ENCODE measurements at regions not wholly inside any gene's neighbourhood (a gene's known extent, or its start where the extent isn't known, plus 50 kb on each side); places are given as distances from the start of the nearest gene placed in this dataset.

DNA sequence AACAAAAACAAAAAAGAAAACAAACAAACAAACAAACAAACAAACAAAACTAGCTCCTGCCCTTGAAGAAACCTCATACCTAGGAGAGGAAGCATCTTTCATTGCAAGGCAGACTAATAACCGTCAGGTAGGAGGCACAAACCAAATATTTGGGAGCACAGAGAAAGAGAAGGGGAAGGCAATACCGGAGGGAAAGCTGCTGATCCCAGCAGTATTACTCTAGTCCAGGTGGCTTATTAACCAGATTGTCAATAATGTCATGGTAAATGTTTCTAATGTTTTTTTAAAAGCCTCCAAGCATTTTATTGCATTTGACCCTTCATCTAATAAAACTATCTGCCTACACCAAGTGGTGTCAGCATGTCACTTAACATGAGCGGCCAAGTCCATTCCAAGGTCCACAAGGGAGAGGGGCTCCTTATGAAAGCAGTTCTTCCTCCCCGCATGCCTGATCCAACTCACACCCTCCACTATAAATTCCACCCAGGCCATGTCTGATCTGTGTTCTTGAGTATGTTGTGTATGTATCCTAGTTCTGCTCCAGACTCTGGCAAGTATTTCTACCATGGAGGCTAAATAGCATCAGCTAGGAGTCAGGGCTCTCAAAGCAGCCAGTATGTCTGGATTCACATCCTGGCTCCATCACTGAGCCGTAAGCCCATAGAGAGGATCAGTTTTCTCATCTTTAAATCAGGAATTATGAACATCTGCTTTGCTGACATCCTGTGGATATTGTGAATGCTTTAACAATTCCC, 208.1 kb upstream of the TENM4 start:
- H3K4ac ChIP-seq (ENCODE audit: low read depth, low read length) = no peak overlapping the region
- H3K9me3 ChIP-seq (ENCODE audit: control insufficient read depth, insufficient read depth, low read length) = no peaks in the 10 kb centered on the region
- no peak overlapping the region for H3K18ac ChIP-seq (ENCODE audit: low read depth, low read length)
- H2AK9ac ChIP-seq (replicated peaks; ENCODE audit: low read depth, low read length, poor library complexity) = no peak overlapping the region
- intact Hi-C loops (cut with micrococcal nuclease) = no loop called here
- no peaks in the 10 kb centered on the region for H3K9me1 ChIP-seq (ENCODE audit: insufficient read depth, low read length)
- DNase-seq (no peak), ATAC-seq (ENCODE audit: low read depth) (no peak)
- H2BK120ac ChIP-seq (ENCODE audit: low read depth, low read length) = no peak overlapping the region
- H3K4me3 ChIP-seq (ENCODE audit: insufficient read depth, low read depth, low read length) = no peak overlapping the region
- H3K79me1 ChIP-seq (ENCODE audit: low read depth in 1 of 2, low read length in 2 of 2) = no peaks in the 10 kb centered on the region
- H4K8ac ChIP-seq (ENCODE audit: low read depth in 2 of 2, low read length in 2 of 2) = no peak overlapping the region
- no peak overlapping the region for H2BK5ac ChIP-seq (ENCODE audit: low read depth, low read length, poor library complexity, severe bottlenecking)
- H3K9ac ChIP-seq (ENCODE audit: low read depth, low read length) = no peak overlapping the region
- H3K27me3 ChIP-seq (ENCODE audit: control insufficient read depth, insufficient read depth, low read length) = no peaks in the 10 kb centered on the region
- POLR2A ChIA-PET (ENCODE audit: unreplicated experiment) = no interaction called here
- H3K4me1 ChIP-seq (ENCODE audit: control insufficient read depth, insufficient read depth, low read length) = no peaks in the 10 kb centered on the region
- no peak overlapping the region for H3K14ac ChIP-seq (replicated peaks; ENCODE audit: low read depth, low read length)
- H3K56ac ChIP-seq (ENCODE audit: extremely low read depth, insufficient read depth, low read length) = no peak overlapping the region
- no peaks in the 10 kb centered on the region for H3K36me3 ChIP-seq (ENCODE audit: control insufficient read depth, insufficient read depth, low read length)
- in situ Hi-C loops (cut with MboI; ENCODE audit: low sequenced_read_pairs) = no loop called here
- no peak overlapping the region for H4K5ac ChIP-seq (ENCODE audit: low read depth, low read length)
- H2BK20ac ChIP-seq (ENCODE audit: low read depth, low read length) = no peak overlapping the region
- CTCF ChIA-PET = no interaction called here
- no peaks in the 10 kb centered on the region for H4K20me1 ChIP-seq (ENCODE audit: insufficient read depth, low read length)
- no peak overlapping the region for H2AFZ ChIP-seq (replicated peaks; ENCODE audit: low read length, poor library complexity)
- H3K27ac ChIP-seq (ENCODE audit: insufficient read depth, low read length) = no peak overlapping the region
- BruUV-seq (replicated peaks) = no TSS peak
- TF ChIP-seq MAZ (IDR thresholded peaks at IDR 0.05; ENCODE audit: borderline replicate concordance, low read depth, low read length) (no peak), MXI1 (IDR thresholded peaks at IDR 0.05; ENCODE audit: borderline replicate concordance, low read depth, low read length) (no peak)
- no peak overlapping the region for H3K4me2 ChIP-seq (ENCODE audit: low read depth, low read length)
- WGBS, 2 experiments (ENCODE audit: extremely low coverage in 2 of 2, insufficient read length in 1 of 2) = no CpG with 5 or more reads among the region's 5 CpGs
- dilution Hi-C loops (cut with HindIII; ENCODE audit: low sequenced_read_pairs, unreplicated experiment) = no loop called here
- H2BK15ac ChIP-seq (ENCODE audit: low read depth, low read length) = no peak overlapping the region
- H2AK5ac ChIP-seq (ENCODE audit: low read depth, low read length) = no peak overlapping the region
- no peak overlapping the region for H3K23ac ChIP-seq (ENCODE audit: low read depth, low read length)
- H4K91ac ChIP-seq (ENCODE audit: insufficient read depth, low read depth, low read length) = no peak overlapping the region
